KBM-7 (cell line): ENCODE measurements at regions not wholly inside any gene's neighbourhood (a gene's known extent, or its start where the extent isn't known, plus 50 kb on each side); places are given as distances from the start of the nearest gene placed in this dataset.
A peak's percentile ranks its signal among the peaks of the same experiment; 100 is the strongest.

Experiments
- DNase-seq: peaks from one replicate; pipeline ENCODE4 v3.0.0-alpha.2; 2015
- in situ Hi-C: fragments of 300-500 bp; cut with MboI; formaldehyde crosslinking; loops from 2 replicates; pipeline ENCODE4 v1.14.3; 2020; ENCODE audit warnings: low sequenced_read_pairs, low pct_unique_long_range_greater_than_20kb, mixed read lengths

- DNase-seq: no peak
- in situ Hi-C loops: no loop called here
Observed at GRCh38 chr12:25806271-25806670, 152.2 kb upstream of the RASSF8 start.

GRCh38 chr12:25808604-25809003 is 149.9 kb upstream of the RASSF8 start:
- no peak for DNase-seq
- in situ Hi-C loops: no loop called here

GRCh38 chr12:25810683-25811082 is 147.8 kb upstream of the RASSF8 start:
- in situ Hi-C loops: no loop called here
- no peak for DNase-seq

GRCh38 chr12:25811656-25812126 is 146.8 kb upstream of the RASSF8 start:
- in situ Hi-C loops: no loop called here
- peak; percentile 5 for DNase-seq

- in situ Hi-C loops: no loop called here
- no peak for DNase-seq
Observed at GRCh38 chr12:25812295-25812694, 146.2 kb upstream of the RASSF8 start.

- in situ Hi-C loops: no loop called here
Observed at GRCh38 chr12:25813843-25814242, 144.6 kb upstream of the RASSF8 start.

GRCh38 chr12:25816637-25817036 is 141.8 kb upstream of the RASSF8 start:
- DNase-seq: no peak
- in situ Hi-C loops: no loop called here

More at GRCh38 chr12:25813843-25814242, 144.6 kb upstream of the RASSF8 start:
- no peak for DNase-seq

- no peak for DNase-seq
Observed at GRCh38 chr12:25817166-25817565, 141.3 kb upstream of the RASSF8 start.

GRCh38 chr12:25818596-25819390 is 139.7 kb upstream of the RASSF8 start:
- in situ Hi-C loops: no loop called here
- DNase-seq: no peak

More at GRCh38 chr12:25817166-25817565, 141.3 kb upstream of the RASSF8 start:
- in situ Hi-C loops: no loop called here

GRCh38 chr12:25819691-25820090 is 138.8 kb upstream of the RASSF8 start:
- in situ Hi-C loops: no loop called here
- no peak for DNase-seq

- DNase-seq: no peak
- in situ Hi-C loops: no loop called here
Observed at GRCh38 chr12:25822281-25822680, 136.2 kb upstream of the RASSF8 start.

- DNase-seq: no peak
- in situ Hi-C loops: no loop called here
Observed at GRCh38 chr12:25824734-25825133, 133.7 kb upstream of the RASSF8 start.

- in situ Hi-C loops: no loop called here
- no peak for DNase-seq
Observed at GRCh38 chr12:25825446-25825845, 133.0 kb upstream of the RASSF8 start.

GRCh38 chr12:25827141-25827540 is 131.3 kb upstream of the RASSF8 start:
- DNase-seq: no peak
- in situ Hi-C loops: no loop called here

GRCh38 chr12:25827747-25828146 is 130.7 kb upstream of the RASSF8 start:
- in situ Hi-C loops: no loop called here
- DNase-seq: no peak

- DNase-seq: no peak
- in situ Hi-C loops: no loop called here
Observed at GRCh38 chr12:25828188-25828587, 130.3 kb upstream of the RASSF8 start.

- DNase-seq: no peak
- in situ Hi-C loops: no loop called here
Observed at GRCh38 chr12:25829192-25829591, 129.3 kb upstream of the RASSF8 start.

- DNase-seq: no peak
- in situ Hi-C loops: no loop called here
Observed at GRCh38 chr12:25830456-25830855, 128.0 kb upstream of the RASSF8 start.

GRCh38 chr12:25833657-25834056 is 124.8 kb upstream of the RASSF8 start:
- no peak for DNase-seq
- in situ Hi-C loops: no loop called here

GRCh38 chr12:25835385-25835784 is 123.1 kb upstream of the RASSF8 start:
- in situ Hi-C loops: no loop called here
- no peak for DNase-seq

GRCh38 chr12:25838007-25838406 is 120.5 kb upstream of the RASSF8 start:
- DNase-seq: no peak
- in situ Hi-C loops: no loop called here
